MM.1S (cell line): ENCODE measurements at regions not wholly inside any gene's neighbourhood (a gene's known extent, or its start where the extent isn't known, plus 50 kb on each side); places are given as distances from the start of the nearest gene placed in this dataset.

ENCODE experiments used
- EZH2phosphoT487 ChIP-seq: fragments of 300-600 bp; sonication (generic); IDR thresholded peaks from 2 replicates; pipeline ENCODE4 v1.6.1; 2018; ENCODE audit warnings: antibody characterized with exemption, low read length
- TF ChIP-seq, protein P1 (sequence below): fragments of 300-600 bp; sonication (generic); IDR thresholded peaks from 2 replicates; pipeline ENCODE4 v1.5.1; 2016; ENCODE audit warnings: antibody characterized with exemption, low read length, mixed read lengths

DNA sequence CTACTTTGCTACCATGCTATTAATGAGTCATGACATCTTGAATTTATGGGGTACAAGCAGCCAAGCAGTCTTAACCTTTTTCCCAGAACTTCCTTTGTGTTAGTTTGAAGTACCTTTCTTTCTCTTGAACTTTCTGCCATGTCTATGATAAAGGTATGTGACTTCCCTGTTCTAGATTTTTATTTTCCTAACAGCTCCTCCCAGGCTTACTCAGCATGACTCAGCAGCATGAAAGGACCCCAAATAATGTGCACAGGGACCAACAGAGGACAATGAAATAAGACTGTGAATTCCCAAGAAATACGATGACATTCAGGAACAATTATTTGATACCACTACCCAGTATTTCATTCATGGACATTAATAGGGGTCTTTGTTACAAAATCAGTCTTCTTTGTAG, 60.0 kb downstream of the TTC6 start:
- TF ChIP-seq, protein P1, sequence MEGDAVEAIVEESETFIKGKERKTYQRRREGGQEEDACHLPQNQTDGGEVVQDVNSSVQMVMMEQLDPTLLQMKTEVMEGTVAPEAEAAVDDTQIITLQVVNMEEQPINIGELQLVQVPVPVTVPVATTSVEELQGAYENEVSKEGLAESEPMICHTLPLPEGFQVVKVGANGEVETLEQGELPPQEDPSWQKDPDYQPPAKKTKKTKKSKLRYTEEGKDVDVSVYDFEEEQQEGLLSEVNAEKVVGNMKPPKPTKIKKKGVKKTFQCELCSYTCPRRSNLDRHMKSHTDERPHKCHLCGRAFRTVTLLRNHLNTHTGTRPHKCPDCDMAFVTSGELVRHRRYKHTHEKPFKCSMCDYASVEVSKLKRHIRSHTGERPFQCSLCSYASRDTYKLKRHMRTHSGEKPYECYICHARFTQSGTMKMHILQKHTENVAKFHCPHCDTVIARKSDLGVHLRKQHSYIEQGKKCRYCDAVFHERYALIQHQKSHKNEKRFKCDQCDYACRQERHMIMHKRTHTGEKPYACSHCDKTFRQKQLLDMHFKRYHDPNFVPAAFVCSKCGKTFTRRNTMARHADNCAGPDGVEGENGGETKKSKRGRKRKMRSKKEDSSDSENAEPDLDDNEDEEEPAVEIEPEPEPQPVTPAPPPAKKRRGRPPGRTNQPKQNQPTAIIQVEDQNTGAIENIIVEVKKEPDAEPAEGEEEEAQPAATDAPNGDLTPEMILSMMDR: no peak
- no peak for TF ChIP-seq EZH2phosphoT487
